ENCODE measurements at regions not wholly inside any gene's neighbourhood (a gene's known extent, or its start where the extent isn't known, plus 50 kb on each side); places are given as distances from the start of the nearest gene placed in this dataset.

GRCh38 chr2:239605409-239605808 is 204.6 kb upstream of the HDAC4 start:
- Histone ChIP-seq H3K9me3 (no peaks in the 10 kb centered on the region), H3K4me1 (no peaks in the 10 kb centered on the region), H3K27me3 (no peaks in the 10 kb centered on the region), H3K4me3 (ENCODE audit: low read depth, low read length) (no peak overlapping the region), H3K36me3 (no peaks in the 10 kb centered on the region)
- TF ChIP-seq CTCF (IDR thresholded peaks at IDR 0.05; ENCODE audit: low read depth, low read length), result no peak
- no peak for DNase-seq

GRCh38 chr2:239604861-239605260 is 204.0 kb upstream of the HDAC4 start:
- Histone ChIP-seq H3K4me1 (no peaks in the 10 kb centered on the region), H3K4me3 (ENCODE audit: low read depth, low read length) (no peak overlapping the region), H3K27me3 (no peaks in the 10 kb centered on the region), H3K36me3 (no peaks in the 10 kb centered on the region), H3K9me3 (no peaks in the 10 kb centered on the region)
- no peak for DNase-seq
- no peak for TF ChIP-seq CTCF (IDR thresholded peaks at IDR 0.05; ENCODE audit: low read depth, low read length)

GRCh38 chr2:239603411-239604356 is 202.9 kb upstream of the HDAC4 start:
- no peak for DNase-seq
- Histone ChIP-seq H3K4me1 (no peaks in the 10 kb centered on the region), H3K36me3 (no peaks in the 10 kb centered on the region), H3K27me3 (no peaks in the 10 kb centered on the region), H3K4me3 (ENCODE audit: low read depth, low read length) (no peak overlapping the region), H3K9me3 (no peaks in the 10 kb centered on the region)
- no peak for TF ChIP-seq CTCF (IDR thresholded peaks at IDR 0.05; ENCODE audit: low read depth, low read length)

- no peaks in the 10 kb centered on the region for H3K9me3 ChIP-seq
- no peak for TF ChIP-seq CTCF (IDR thresholded peaks at IDR 0.05; ENCODE audit: low read depth, low read length)
- no peak overlapping the region for H3K4me3 ChIP-seq (ENCODE audit: low read depth, low read length)
- H3K27me3 ChIP-seq, result no peaks in the 10 kb centered on the region
- no peaks in the 10 kb centered on the region for H3K36me3 ChIP-seq
- DNase-seq, result no peak
- H3K4me1 ChIP-seq, result no peaks in the 10 kb centered on the region
Measured at GRCh38 chr2:239602290-239603282, 201.8 kb upstream of the HDAC4 start.

- Histone ChIP-seq H3K27me3 (no peaks in the 10 kb centered on the region), H3K9me3 (no peaks in the 10 kb centered on the region), H3K4me3 (ENCODE audit: low read depth, low read length) (no peak overlapping the region), H3K36me3 (no peaks in the 10 kb centered on the region), H3K4me1 (no peaks in the 10 kb centered on the region)
- no peak for DNase-seq
- no peak for TF ChIP-seq CTCF (IDR thresholded peaks at IDR 0.05; ENCODE audit: low read depth, low read length)
Measured at GRCh38 chr2:239601880-239602279, 201.1 kb upstream of the HDAC4 start.
